Gastrocnemius medialis (tissue), 4 donors: ENCODE measurements at regions not wholly inside any gene's neighbourhood (a gene's known extent, or its start where the extent isn't known, plus 50 kb on each side); places are given as distances from the start of the nearest gene placed in this dataset.

Experiments
- POLR2A ChIP-seq, 2 donors: fragments of 450-650 bp; IDR thresholded peaks; one replicate each; pipeline ENCODE4 v1.6.1; 2017; ENCODE audit warnings: antibody characterized with exemption in 2 of 2, mild to moderate bottlenecking in 2 of 2, moderate library complexity in 2 of 2
- TF ChIP-seq, protein P1 (sequence below), 5 experiments: fragments of 450-650 bp in 3 of 5; fragments of 200-600 bp in 2 of 5; sonication (generic) in 2 of 5; IDR thresholded peaks in 4 of 5; conservative IDR thresholded peaks in 1 of 5; 1 replicate in 4 of 5; 2 replicates in 1 of 5; pipeline ENCODE4 v1.5.1; 2016 to 2019; ENCODE audit warnings: antibody characterized with exemption in 5 of 5, mild to moderate bottlenecking in 3 of 5, moderate library complexity in 3 of 5

DNA sequence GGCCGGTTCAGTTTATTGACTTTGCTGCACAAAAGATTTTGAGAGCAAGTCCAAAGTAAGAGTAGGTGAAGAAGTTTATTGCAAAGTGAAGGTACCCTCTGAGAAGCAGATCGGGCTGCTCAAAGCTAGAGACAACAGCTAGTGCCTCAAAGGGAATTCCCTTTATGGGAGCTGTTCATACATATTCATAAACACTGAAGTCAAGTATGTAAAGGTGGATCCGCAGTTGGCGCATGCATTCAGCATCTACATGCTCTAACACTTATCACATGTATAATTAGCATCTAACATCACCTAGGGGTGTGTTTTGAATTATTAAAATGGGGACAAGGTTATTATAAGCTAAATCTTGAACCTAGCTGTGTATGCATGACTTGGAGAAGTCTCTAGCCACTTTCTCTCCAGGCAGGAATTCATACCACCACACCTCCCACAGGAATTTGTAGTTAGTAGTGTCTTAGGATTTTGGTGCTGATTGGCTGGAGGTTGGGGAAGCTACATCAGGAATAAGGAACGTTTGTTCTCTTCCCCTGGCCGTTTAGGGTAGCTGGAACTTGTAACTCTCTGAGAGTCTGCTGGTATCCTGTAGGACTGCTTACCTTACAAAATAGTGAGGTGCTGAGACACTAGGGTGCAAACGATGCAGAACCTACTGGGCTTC lies 1633.9 kb downstream of the GRIK2 start:
- TF ChIP-seq POLR2A (IDR thresholded peaks at IDR 0.05), result no peak
- TF ChIP-seq, protein P1, sequence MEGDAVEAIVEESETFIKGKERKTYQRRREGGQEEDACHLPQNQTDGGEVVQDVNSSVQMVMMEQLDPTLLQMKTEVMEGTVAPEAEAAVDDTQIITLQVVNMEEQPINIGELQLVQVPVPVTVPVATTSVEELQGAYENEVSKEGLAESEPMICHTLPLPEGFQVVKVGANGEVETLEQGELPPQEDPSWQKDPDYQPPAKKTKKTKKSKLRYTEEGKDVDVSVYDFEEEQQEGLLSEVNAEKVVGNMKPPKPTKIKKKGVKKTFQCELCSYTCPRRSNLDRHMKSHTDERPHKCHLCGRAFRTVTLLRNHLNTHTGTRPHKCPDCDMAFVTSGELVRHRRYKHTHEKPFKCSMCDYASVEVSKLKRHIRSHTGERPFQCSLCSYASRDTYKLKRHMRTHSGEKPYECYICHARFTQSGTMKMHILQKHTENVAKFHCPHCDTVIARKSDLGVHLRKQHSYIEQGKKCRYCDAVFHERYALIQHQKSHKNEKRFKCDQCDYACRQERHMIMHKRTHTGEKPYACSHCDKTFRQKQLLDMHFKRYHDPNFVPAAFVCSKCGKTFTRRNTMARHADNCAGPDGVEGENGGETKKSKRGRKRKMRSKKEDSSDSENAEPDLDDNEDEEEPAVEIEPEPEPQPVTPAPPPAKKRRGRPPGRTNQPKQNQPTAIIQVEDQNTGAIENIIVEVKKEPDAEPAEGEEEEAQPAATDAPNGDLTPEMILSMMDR (IDR thresholded peaks at IDR 0.05 in 4 of 5, conservative IDR thresholded peaks at IDR 0.05 in 1 of 5), result no peak
